GM10266 (cell line): ENCODE measurements at regions not wholly inside any gene's neighbourhood (a gene's known extent, or its start where the extent isn't known, plus 50 kb on each side); places are given as distances from the start of the nearest gene placed in this dataset.

ENCODE experiments used
- DNase-seq: peaks from one replicate; pipeline ENCODE4 v3.0.0; 2012; ENCODE audit errors: extremely low spot score
- TF ChIP-seq, protein P1 (sequence below): IDR thresholded peaks from 2 replicates; pipeline ENCODE4 v1.5.1; 2012; ENCODE audit warnings: mild to moderate bottlenecking, low read depth; ENCODE audit not compliant: control insufficient read depth, insufficient read depth; ENCODE audit errors: missing control alignments

GRCh38 chr18:37637478-37637850, 71.9 kb upstream of the CELF4 start:
- DNase-seq = no peak
- TF ChIP-seq, protein P1, sequence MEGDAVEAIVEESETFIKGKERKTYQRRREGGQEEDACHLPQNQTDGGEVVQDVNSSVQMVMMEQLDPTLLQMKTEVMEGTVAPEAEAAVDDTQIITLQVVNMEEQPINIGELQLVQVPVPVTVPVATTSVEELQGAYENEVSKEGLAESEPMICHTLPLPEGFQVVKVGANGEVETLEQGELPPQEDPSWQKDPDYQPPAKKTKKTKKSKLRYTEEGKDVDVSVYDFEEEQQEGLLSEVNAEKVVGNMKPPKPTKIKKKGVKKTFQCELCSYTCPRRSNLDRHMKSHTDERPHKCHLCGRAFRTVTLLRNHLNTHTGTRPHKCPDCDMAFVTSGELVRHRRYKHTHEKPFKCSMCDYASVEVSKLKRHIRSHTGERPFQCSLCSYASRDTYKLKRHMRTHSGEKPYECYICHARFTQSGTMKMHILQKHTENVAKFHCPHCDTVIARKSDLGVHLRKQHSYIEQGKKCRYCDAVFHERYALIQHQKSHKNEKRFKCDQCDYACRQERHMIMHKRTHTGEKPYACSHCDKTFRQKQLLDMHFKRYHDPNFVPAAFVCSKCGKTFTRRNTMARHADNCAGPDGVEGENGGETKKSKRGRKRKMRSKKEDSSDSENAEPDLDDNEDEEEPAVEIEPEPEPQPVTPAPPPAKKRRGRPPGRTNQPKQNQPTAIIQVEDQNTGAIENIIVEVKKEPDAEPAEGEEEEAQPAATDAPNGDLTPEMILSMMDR = no peak

DNA sequence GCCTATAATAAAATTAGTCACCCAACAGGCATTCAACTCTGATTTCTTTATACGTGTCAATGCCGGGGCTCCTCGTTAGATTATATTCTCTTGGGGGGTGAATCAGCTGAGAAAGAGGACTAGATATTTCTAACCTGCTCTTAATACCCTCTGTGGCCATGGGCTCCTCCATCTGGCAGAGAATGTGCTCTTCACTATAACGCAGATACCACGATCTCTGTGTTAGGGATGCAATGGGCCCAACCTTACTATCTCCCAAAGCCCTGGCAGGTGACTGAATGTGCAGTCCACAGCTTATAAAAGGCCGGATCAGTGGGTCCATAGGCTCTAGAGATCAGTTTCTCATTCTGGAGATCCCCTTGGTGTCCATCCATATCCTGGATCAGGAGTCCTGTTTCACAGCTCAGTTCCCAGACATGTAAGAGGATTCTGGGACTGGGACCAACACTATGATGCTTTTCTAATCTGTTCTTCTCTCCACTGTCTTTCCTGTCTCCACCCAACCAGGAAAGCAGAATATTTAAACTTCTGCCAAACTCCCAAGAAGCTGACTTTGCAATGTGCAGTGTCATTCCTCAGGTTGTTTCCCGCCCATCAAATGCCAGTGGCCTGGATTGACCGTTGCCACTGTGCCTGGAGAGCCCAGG, 71.4 kb upstream of the CELF4 start:
- TF ChIP-seq, protein P1 = no peak
- no peak for DNase-seq

DNA sequence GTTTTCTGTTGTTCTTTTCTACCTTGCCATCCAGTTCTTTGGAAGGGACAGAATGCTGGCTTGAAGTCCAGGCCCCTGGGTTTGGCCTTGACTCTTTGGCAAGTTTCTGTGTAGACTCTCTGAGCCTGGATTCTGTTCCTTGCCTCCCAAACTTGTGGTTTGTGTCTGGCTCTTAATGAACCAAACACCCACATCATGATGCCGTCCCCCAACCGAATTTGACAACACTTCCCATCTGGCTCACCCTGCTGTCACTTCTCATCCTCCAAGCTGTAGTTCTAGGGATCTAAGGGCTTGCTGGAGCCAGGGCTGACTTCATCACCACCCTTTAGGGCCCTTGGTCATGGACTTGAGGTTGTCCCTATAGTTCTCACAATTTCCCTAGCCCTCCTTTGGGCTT, 68.9 kb upstream of the CELF4 start:
- TF ChIP-seq, protein P1 = no peak
- DNase-seq = no peak

DNA sequence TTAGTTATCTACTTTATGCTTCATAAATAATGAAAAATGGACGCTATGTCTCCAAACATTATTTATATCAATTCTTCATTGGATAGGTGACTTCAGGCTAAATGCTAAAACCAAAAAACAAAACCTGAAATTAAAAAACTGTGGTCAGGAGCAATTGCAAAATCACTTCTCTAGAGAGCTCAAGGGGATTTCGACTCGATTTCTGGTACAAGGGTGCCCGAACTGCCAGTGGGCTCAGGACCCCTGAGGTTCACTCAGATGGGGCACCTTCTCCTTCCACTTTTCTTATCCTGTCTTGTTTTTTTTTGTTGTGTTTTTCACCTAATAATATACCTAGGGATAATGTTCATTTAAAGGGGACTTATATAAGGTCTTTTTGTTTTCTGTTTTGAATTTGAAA, 65.8 kb upstream of the CELF4 start:
- TF ChIP-seq, protein P1 = no peak
- DNase-seq = no peak

DNA sequence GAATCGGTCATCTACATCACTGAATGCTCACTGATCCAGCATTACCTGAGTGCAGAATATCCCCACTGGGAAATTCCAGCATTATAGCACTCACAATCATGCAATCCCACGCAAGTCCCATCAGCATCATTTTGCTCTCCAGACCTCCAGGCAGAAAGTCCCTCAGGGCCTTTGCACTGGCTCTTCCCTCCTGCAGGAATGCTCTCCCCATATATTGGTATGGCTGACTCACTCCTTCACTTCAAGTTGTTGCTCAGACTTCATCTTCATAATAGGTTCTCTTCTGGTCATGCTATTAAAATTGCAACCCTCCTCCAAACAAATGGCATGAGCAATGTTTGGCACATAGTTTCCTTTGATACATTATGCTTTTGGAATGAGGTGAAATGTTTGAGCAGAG, 64.7 kb upstream of the CELF4 start:
- TF ChIP-seq, protein P1 = no peak

DNA sequence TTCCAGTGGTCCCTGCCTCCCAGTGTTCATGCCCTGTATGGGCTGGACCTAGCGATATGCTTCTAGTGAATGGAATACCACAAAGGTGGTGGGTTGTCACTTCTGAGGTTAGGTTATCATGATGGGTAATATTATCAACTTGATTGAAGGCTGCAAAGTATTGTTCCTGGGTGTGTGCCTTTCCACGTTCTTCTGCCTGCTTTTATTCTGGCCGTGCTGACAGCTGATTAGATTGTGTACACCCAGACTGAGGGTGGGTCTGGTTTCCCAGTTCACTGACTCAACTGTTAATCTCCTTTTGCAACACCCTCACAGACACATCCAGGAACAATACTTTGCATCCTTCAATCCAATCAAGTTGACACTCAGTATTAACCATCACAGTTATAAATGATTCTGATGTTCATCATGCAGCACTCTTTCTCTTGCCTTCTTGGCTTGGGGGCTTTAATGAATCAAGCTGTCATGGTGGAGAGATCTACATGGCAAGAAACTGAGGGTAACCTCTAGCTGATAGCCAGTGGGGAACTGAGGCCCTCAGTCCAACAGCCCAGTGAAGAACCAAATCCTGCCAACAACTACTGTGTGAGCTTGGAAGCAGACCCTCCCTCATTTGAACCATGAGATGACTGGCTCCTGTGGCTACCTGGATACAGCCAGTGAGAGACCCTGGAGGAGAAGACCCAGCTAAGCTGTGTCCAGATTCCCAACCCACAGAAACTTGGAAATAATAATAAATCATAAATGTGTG, 63.0 kb upstream of the CELF4 start:
- DNase-seq = no peak
- TF ChIP-seq, protein P1 = no peak

More for the DNA sequence above, 64.7 kb upstream of the CELF4 start:
- no peak for DNase-seq

DNA sequence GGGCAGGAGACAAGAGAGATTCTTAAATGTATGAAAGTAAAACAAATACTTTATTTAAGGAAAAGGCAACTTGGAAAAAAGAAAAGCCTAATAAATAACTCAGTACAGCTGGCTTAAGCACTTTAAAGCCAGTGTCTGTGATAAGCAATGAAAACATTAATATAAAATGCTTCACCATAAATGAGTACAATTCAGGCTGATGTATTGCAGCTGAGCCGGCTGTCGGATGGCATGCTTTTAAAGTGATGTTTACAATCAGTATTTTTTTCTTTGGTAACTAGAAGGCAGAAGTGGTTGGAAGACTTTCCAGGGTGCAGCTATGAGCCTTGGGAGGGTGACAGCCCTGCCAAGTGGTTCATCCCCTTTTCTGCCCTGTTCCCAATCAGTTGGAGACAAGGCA, 58.7 kb upstream of the CELF4 start:
- no peak for DNase-seq
- TF ChIP-seq, protein P1 = no peak
